GM12878 (cell line): ENCODE measurements at regions not wholly inside any gene's neighbourhood (a gene's known extent, or its start where the extent isn't known, plus 50 kb on each side); places are given as distances from the start of the nearest gene placed in this dataset.

Experiments used
- ATAC-seq: fragments of 200-7000 bp; cut with Tn5 transposase; 3 replicates; pipeline ENCODE4 v1.9.1; 2020; ENCODE audit warnings: mild to moderate bottlenecking, moderate library complexity
- BruUV-seq: library from RNA; stranded (reverse); fragments of 400-500 nt; replicated peaks from 2 replicates; lab custom pipeline; 2021; lab: Mats Ljungman, UMichigan
- CTCF ChIA-PET: fragments of 300-600 bp; sonication (Branson Sonifier 250); formaldehyde crosslinking; extraction: SDS; loops from one replicate; lab custom pipeline; 2021; ENCODE audit warnings: inconsistent platforms; lab: Yijun Ruan, JAX
- POLR2A ChIA-PET: fragments of 350-600 bp; formaldehyde crosslinking; extraction: SDS; loops from one replicate; lab custom pipeline; 2021; ENCODE audit warnings: inconsistent platforms; lab: Charles Lee
- RAD21 ChIA-PET: fragments of 300-600 bp; sonication (Branson Sonifier 250); formaldehyde crosslinking; loops from one replicate; lab custom pipeline; 2023; ENCODE audit warnings: antibody characterized with exemption; ENCODE audit not compliant: unreplicated experiment; lab: Charles Lee
- SMC1A ChIA-PET: fragments of 300-600 bp; sonication (Branson Sonifier 250); formaldehyde crosslinking; loops from one replicate; lab custom pipeline; 2023; ENCODE audit not compliant: unreplicated experiment, uncharacterized antibody; lab: Charles Lee
- DNase-seq: peaks from one replicate; pipeline ENCODE4 v3.0.0-alpha.2; 2011; ENCODE audit warnings: low read depth, low spot score
- FAIRE-seq: peaks from 3 replicates; lab custom pipeline; 2011; peaks lifted over from hg19 to GRCh38; lab: Jason Lieb, UNC
- H2AFZ ChIP-seq: 2 replicates; pipeline ENCODE4 v1.6.0; 2011; ENCODE audit warnings: low read depth, low read length, control low read depth; ENCODE audit not compliant: control insufficient read depth
- H3K27ac ChIP-seq: 2 replicates; pipeline ENCODE4 v1.5.1; 2011; ENCODE audit warnings: control low read depth; ENCODE audit not compliant: control insufficient read depth, insufficient read depth
- H3K27me3 ChIP-seq, 2 experiments: replicated peaks in 1 of 2; 2 replicates each; pipeline versions ENCODE4 v1.6.0 to v1.6.1; 2011; ENCODE audit warnings: low read length in 1 of 2; ENCODE audit not compliant: control insufficient read depth in 2 of 2, insufficient read depth in 2 of 2
- H3K36me3 ChIP-seq, 2 experiments: 2 replicates each; pipeline ENCODE4 v1.5.1; 2011; ENCODE audit warnings: low read length in 1 of 2; ENCODE audit not compliant: control insufficient read depth in 2 of 2, insufficient read depth in 2 of 2
- H3K4me1 ChIP-seq: 2 replicates; pipeline ENCODE4 v1.6.1; 2011; ENCODE audit warnings: mild to moderate bottlenecking, low read length, moderate library complexity, mixed read lengths; ENCODE audit not compliant: control insufficient read depth, insufficient read depth
- H3K4me2 ChIP-seq: 2 replicates; pipeline ENCODE4 v1.6.0; 2011; ENCODE audit warnings: control low read depth; ENCODE audit not compliant: control insufficient read depth, insufficient read depth
- H3K4me3 ChIP-seq: fragments of 200-600 bp; sonication (generic); 2 replicates; pipeline ENCODE4 v1.5.1; 2016
- H3K79me2 ChIP-seq: 2 replicates; pipeline ENCODE4 v1.6.0; 2011; ENCODE audit warnings: low read length; ENCODE audit not compliant: control insufficient read depth, insufficient read depth
- H3K9ac ChIP-seq: 2 replicates; pipeline ENCODE4 v1.8.0; 2011; ENCODE audit warnings: low read length, control low read depth, mixed read lengths; ENCODE audit not compliant: control insufficient read depth, insufficient read depth
- H3K9me3 ChIP-seq: replicated peaks from 3 replicates; pipeline ENCODE4 v1.5.1; 2011; ENCODE audit warnings: mild to moderate bottlenecking, low read length; ENCODE audit not compliant: control insufficient read depth, insufficient read depth
- H4K20me1 ChIP-seq: 2 replicates; pipeline ENCODE4 v1.6.0; 2011; ENCODE audit not compliant: control insufficient read depth, insufficient read depth
- CBX3 ChIP-seq: fragments of 200-600 bp; sonication (generic); IDR thresholded peaks from 2 replicates; pipeline ENCODE4 v1.6.1; 2016; ENCODE audit warnings: low read depth, borderline replicate concordance
- DPF2 ChIP-seq: fragments of 450-650 bp; IDR thresholded peaks from 2 replicates; pipeline ENCODE4 v1.6.1; 2017; ENCODE audit warnings: mild to moderate bottlenecking
- MTA3 ChIP-seq: IDR thresholded peaks from 2 replicates; pipeline ENCODE4 v1.6.1; 2012; ENCODE audit warnings: low read length, inconsistent platforms, borderline replicate concordance
- MXI1 ChIP-seq: fragments of 150-350 bp; IDR thresholded peaks from 2 replicates; pipeline ENCODE4 v1.6.1; 2011; ENCODE audit warnings: low read depth, mild to moderate bottlenecking, inconsistent platforms, low read length, improper control_type of control experiment
- RAD51 ChIP-seq: fragments of 450-650 bp; IDR thresholded peaks from 2 replicates; pipeline ENCODE4 v1.6.1; 2016; ENCODE audit warnings: moderate library complexity, mild to moderate bottlenecking, inconsistent platforms
- RCOR1 ChIP-seq: conservative IDR thresholded peaks from 2 replicates; pipeline ENCODE4 v1.6.1; 2012; ENCODE audit warnings: low read depth, low read length, improper control_type of control experiment
- SPI1 ChIP-seq: IDR thresholded peaks from 2 replicates; pipeline ENCODE4 v1.6.1; 2011; ENCODE audit warnings: low read depth, mild to moderate bottlenecking, low read length, moderate library complexity, borderline replicate concordance; ENCODE audit not compliant: insufficient read depth
- TCF3 ChIP-seq: IDR thresholded peaks from 2 replicates; pipeline ENCODE4 v1.6.1; 2012; ENCODE audit warnings: low read depth, mild to moderate bottlenecking, low read length, borderline replicate concordance; ENCODE audit not compliant: insufficient read depth
- YBX1 ChIP-seq: fragments of 450-650 bp; IDR thresholded peaks from 2 replicates; pipeline ENCODE4 v1.6.1; 2016; ENCODE audit warnings: antibody characterized with exemption
- WGBS: methylation state at CpG from one replicate; pipeline ENCODE4 v1.1.6; 2016; ENCODE audit warnings: low lambda C conversion rate; ENCODE audit not compliant: insufficient replicate concordance, insufficient coverage; ENCODE audit errors: missing lambda C conversion rate; 5-methylcytosine and 5-hydroxymethylcytosine counted together
- in situ Hi-C: fragments of 300-500 bp; cut with MboI; formaldehyde crosslinking; loops from 9 replicates; pipeline ENCODE4 v1.14.3; 2018; ENCODE audit warnings: mixed read lengths
- intact Hi-C: fragments of 100-400 bp; cut with micrococcal nuclease; formaldehyde crosslinking; loops from one replicate; pipeline ENCODE4 v1.14.2; 2022; ENCODE audit not compliant: unreplicated experiment
- TF ChIP-seq, protein P1 (sequence below): IDR thresholded peaks from 2 replicates; pipeline ENCODE4 v1.6.1; 2011; ENCODE audit warnings: borderline replicate concordance, low read depth, mild to moderate bottlenecking, moderate library complexity, low read length; ENCODE audit not compliant: insufficient read depth, poor library complexity, severe bottlenecking
- TF ChIP-seq, protein P2 (sequence below): fragments of 450-650 bp; conservative IDR thresholded peaks from 2 replicates; pipeline ENCODE4 v1.6.1; 2017; ENCODE audit warnings: mild to moderate bottlenecking, moderate library complexity
- TF ChIP-seq, protein P3 (sequence below): fragments of 450-650 bp; IDR thresholded peaks from 2 replicates; pipeline ENCODE4 v1.6.1; 2017; ENCODE audit warnings: mild to moderate bottlenecking

DNA sequence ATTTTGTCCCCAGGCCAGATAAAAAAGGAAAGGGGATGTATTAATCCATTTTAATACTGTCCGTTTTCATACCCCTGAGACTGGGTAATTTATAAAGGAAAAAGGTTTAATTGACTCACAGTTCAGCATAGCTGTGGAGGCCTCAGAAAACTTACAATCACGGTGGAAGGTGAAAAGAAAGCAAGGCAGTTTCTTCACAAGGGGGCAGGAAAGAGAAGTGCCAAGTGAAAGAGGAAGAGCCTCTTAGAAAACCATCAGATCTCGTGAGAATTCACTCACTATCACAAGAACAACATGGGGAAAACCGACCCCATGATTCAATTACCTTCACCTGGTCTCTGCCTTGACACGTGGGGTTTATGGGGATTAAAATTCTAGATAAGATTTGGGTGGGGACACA, 152.5 kb downstream of the IBTK start:
- intact Hi-C loops, result no loop called here
- Histone ChIP-seq H3K4me1 (no peaks in the 10 kb centered on the region), H4K20me1 (no peaks in the 10 kb centered on the region), H2AFZ (no peak overlapping the region; the same call in 1 of the 2 replicates), H3K9me3 (no peaks in the 10 kb centered on the region; the same call in 1 of the 3 replicates), H3K4me3 (no peak overlapping the region), H3K9ac (no peak overlapping the region), H3K27me3 (no peaks in the 10 kb centered on the region), H3K36me3 (no peaks in the 10 kb centered on the region), H3K27ac (no peak overlapping the region), H3K4me2 (no peak overlapping the region), H3K79me2 (no peaks in the 10 kb centered on the region)
- RAD21 ChIA-PET, result no interaction called here
- POLR2A ChIA-PET, result interaction anchor here (0.6 kb wide), 1 partner anchor 151 kb away, joined by 3 read pairs; no protein-coding TSS in a partner anchor
- ATAC-seq, result no peak
- TF ChIP-seq SPI1 (peak; percentile 35; the same call in 1 of the 2 replicates), MXI1 (no peak), MTA3 (no peak), RAD51 (peak; percentile 25; the same call in 1 of the 2 replicates), RCOR1 (no peak)
- FAIRE-seq, result no peak
- WGBS, result 8% methylated on average over 5 of the region's 5 CpGs
- no peak for DNase-seq
- no TSS peak for BruUV-seq
- CTCF ChIA-PET, result no interaction called here
- SMC1A ChIA-PET, result no interaction called here
- in situ Hi-C loops, result no loop called here

DNA sequence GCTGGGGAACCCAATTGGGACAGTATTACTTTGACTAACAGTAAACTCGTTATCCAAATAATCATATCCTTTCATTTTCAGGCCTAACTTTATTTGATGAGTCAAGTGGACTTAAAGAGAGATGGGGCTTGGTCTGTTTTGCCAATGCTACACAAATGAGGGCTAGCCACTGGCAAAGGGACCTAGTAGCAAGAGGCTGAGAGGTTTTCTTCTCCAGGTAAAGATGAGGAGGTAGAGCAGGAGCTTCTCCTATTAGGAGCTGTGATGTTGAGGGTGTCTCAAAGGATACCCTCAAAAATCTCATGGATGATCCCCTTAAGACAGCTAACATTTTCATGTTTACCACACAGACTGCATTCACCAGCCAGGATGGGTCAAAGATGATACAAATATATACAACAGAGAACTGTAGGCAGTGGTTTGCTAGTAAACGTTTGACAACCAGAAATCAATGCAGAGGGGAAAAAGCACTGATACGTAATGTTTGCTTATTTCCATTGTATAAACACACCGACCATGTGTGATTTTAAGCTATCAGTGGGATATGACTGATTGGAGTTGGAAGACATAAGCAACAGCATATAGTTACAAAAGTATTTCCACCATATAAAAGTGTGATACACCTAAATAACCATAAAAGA, 153.3 kb downstream of the IBTK start:
- H3K27me3 ChIP-seq, result no peaks in the 10 kb centered on the region
- no peaks in the 10 kb centered on the region for H3K79me2 ChIP-seq
- intact Hi-C loops, result no loop called here
- no peak overlapping the region for H3K9ac ChIP-seq
- POLR2A ChIA-PET, result interaction anchor here (0.6 kb wide), 1 partner anchor 8 kb away, joined by 3 read pairs; no protein-coding TSS in a partner anchor
- BruUV-seq, result no TSS peak
- no peaks in the 10 kb centered on the region for H4K20me1 ChIP-seq
- no peaks in the 10 kb centered on the region; the same call in 1 of the 3 replicates for H3K9me3 ChIP-seq
- ATAC-seq (no peak), DNase-seq (no peak), FAIRE-seq (no peak)
- in situ Hi-C loops, result no loop called here
- no peak overlapping the region for H3K4me3 ChIP-seq
- CTCF ChIA-PET, result no interaction called here
- 53% methylated on average over 4 of the region's 4 CpGs for WGBS
- no peak overlapping the region for H2AFZ ChIP-seq
- H3K27ac ChIP-seq, result no peak overlapping the region
- no peaks in the 10 kb centered on the region for H3K36me3 ChIP-seq
- SMC1A ChIA-PET, result interaction anchor here (1.0 kb wide), 1 partner anchor 54 kb away, joined by 3 read pairs; no protein-coding TSS in a partner anchor
- no peak overlapping the region for H3K4me2 ChIP-seq
- H3K4me1 ChIP-seq, result no peaks in the 10 kb centered on the region
- RAD21 ChIA-PET, result no interaction called here
- TF ChIP-seq, protein P1, sequence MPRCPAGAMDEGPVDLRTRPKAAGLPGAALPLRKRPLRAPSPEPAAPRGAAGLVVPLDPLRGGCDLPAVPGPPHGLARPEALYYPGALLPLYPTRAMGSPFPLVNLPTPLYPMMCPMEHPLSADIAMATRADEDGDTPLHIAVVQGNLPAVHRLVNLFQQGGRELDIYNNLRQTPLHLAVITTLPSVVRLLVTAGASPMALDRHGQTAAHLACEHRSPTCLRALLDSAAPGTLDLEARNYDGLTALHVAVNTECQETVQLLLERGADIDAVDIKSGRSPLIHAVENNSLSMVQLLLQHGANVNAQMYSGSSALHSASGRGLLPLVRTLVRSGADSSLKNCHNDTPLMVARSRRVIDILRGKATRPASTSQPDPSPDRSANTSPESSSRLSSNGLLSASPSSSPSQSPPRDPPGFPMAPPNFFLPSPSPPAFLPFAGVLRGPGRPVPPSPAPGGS, result no peak
- TF ChIP-seq TCF3 (no peak), YBX1 (no peak), DPF2 (no peak), CBX3 (no peak)
- TF ChIP-seq, protein P2, sequence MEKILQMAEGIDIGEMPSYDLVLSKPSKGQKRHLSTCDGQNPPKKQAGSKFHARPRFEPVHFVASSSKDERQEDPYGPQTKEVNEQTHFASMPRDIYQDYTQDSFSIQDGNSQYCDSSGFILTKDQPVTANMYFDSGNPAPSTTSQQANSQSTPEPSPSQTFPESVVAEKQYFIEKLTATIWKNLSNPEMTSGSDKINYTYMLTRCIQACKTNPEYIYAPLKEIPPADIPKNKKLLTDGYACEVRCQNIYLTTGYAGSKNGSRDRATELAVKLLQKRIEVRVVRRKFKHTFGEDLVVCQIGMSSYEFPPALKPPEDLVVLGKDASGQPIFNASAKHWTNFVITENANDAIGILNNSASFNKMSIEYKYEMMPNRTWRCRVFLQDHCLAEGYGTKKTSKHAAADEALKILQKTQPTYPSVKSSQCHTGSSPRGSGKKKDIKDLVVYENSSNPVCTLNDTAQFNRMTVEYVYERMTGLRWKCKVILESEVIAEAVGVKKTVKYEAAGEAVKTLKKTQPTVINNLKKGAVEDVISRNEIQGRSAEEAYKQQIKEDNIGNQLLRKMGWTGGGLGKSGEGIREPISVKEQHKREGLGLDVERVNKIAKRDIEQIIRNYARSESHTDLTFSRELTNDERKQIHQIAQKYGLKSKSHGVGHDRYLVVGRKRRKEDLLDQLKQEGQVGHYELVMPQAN, result no peak
- TF ChIP-seq, protein P3, sequence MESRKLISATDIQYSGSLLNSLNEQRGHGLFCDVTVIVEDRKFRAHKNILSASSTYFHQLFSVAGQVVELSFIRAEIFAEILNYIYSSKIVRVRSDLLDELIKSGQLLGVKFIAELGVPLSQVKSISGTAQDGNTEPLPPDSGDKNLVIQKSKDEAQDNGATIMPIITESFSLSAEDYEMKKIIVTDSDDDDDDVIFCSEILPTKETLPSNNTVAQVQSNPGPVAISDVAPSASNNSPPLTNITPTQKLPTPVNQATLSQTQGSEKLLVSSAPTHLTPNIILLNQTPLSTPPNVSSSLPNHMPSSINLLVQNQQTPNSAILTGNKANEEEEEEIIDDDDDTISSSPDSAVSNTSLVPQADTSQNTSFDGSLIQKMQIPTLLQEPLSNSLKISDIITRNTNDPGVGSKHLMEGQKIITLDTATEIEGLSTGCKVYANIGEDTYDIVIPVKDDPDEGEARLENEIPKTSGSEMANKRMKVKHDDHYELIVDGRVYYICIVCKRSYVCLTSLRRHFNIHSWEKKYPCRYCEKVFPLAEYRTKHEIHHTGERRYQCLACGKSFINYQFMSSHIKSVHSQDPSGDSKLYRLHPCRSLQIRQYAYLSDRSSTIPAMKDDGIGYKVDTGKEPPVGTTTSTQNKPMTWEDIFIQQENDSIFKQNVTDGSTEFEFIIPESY, result no peak
